ENCODE measurements at regions not wholly inside any gene's neighbourhood (a gene's known extent, or its start where the extent isn't known, plus 50 kb on each side); places are given as distances from the start of the nearest gene placed in this dataset.

DNA sequence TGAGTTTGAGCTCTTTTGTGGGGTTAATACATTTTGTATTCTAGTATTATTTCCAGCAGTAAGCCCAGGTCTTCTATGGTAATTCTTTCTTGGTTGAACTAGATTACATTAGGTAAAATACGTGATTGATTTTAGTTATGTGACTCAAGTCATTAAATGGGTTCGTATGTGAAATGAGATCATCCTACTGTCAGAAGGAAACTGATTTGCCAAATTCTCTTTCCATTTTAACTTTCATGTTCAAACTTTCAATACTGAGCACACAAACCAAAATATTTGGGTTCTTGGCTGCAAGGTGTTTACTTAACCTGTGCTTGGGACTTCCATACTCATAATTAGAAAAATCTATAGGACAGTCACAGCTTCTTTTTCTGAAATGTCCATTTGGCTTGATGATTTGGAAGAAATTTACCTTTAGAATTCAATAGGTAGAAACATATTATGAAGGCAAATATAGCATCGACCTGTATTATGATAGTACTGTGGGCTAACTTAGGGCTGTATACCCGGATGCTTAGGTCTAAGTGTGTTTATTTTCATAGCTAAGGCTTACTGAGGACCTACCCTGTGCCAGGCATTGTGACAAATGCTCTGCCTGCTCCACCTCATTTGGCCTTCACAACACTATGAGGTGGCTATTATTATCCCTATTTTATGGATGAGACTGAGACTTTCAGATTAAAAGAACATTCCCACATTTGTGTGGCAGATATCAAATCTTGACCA, 631.8 kb upstream of the GRM7 start:
- in situ Hi-C loops (cut with HindIII; ENCODE audit: low pct_unique_long_range_greater_than_20kb, low sequenced_read_pairs), result no loop called here
- no peak for DNase-seq (ENCODE audit: low read depth, low spot score)

DNA sequence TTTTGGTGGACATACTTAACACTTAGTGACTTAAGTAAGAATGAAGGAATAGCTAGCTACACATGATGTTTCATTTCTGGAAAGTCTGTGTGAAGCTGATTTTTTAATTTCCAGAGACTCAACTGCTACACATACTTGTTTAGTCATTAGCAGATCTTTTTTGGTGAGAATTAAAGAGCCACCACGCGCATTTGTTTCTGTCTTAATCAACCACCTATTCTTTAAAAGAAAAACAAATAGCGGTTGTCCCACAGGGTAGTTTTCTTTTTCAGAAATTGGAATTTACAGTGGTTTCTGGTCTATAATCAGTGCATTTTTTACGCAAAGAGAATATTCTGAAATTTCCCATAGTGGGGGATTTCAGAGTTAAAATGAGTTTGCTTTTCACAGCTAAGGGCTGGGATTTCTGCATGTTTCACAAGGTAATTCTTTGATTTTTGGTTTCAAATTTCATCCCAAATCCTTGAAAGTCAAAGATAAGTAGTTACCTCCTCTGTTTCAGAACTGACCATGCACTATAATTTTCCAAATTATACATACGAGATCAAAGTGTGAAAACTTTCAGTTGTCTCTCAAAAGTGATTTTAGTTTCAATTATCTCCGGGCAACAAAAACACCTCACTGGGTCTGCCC, 631.0 kb upstream of the GRM7 start:
- DNase-seq (ENCODE audit: low read depth, low spot score), result no peak
- in situ Hi-C loops (cut with HindIII; ENCODE audit: low pct_unique_long_range_greater_than_20kb, low sequenced_read_pairs), result no loop called here

- no peak for DNase-seq (ENCODE audit: low read depth, low spot score)
- in situ Hi-C loops (cut with HindIII; ENCODE audit: low pct_unique_long_range_greater_than_20kb, low sequenced_read_pairs), result no loop called here
Measured at GRCh38 chr3:6242104-6242503, 618.8 kb upstream of the GRM7 start.

- in situ Hi-C loops (cut with HindIII; ENCODE audit: low pct_unique_long_range_greater_than_20kb, low sequenced_read_pairs), result no loop called here
- no peak for DNase-seq (ENCODE audit: low read depth, low spot score)
Measured at GRCh38 chr3:6248528-6248927, 612.4 kb upstream of the GRM7 start.

DNA sequence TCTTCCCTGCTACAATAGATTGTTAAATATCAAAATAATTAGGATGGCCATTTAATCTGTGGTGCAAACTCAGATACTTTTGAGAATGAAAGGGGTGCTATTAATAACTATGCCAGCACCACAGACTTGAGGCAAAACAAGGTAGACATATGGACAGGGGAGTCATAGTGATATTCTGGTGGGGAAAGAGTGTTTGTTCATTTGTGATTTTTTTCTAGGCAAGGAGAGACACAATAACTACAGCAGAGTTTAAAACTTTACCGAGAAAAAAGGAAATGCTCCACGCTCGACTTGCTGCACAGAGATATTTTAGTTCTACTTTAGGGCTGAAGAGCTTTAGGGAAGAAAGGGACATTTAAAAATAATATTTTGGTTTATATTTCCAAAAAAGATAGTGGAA, 611.2 kb upstream of the GRM7 start:
- no peak for DNase-seq (ENCODE audit: low read depth, low spot score)
- in situ Hi-C loops (cut with HindIII; ENCODE audit: low pct_unique_long_range_greater_than_20kb, low sequenced_read_pairs), result no loop called here

GRCh38 chr3:6250167-6250566, 610.7 kb upstream of the GRM7 start:
- DNase-seq (ENCODE audit: low read depth, low spot score), result no peak
- in situ Hi-C loops (cut with HindIII; ENCODE audit: low pct_unique_long_range_greater_than_20kb, low sequenced_read_pairs), result no loop called here

DNA sequence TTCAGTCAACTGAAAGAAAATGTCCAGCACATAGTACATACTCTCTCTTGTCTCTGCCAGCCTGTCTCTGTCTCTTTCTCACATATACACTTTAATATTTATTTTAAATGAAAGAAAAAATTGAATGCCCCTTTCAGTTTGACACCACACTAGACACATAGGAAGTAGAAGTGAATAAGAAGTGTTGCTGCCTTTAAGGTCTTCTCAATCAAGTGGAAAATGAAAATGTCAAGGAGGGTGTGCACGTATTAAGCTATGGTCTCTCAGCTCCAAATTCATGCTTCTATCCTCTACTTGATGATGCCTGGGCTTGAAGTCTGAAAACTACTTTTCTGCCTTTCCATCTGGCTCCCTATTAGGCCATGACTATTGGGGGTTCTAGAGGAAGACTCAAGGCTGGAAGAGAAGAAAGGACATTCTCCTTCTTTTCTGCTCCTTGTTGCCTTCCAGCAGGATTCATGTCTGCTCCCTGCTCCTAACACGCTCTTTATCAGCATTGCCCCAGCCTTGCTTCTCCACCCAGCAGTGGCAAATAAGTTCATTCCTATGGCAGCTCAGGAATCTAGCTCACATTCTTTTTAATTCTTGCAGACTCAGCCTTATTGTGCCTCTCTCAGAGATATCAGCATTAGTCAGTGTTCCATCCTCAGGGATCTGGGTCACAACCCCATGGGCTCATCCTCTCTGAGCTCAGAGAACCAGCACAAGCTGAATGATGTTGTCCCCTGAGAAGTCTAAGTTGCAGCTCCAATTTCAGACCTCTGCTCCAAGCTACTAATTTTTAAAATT, 609.1 kb upstream of the GRM7 start:
- in situ Hi-C loops (cut with HindIII; ENCODE audit: low pct_unique_long_range_greater_than_20kb, low sequenced_read_pairs), result no loop called here
- DNase-seq (ENCODE audit: low read depth, low spot score), result no peak

GRCh38 chr3:6254490-6254889, 606.4 kb upstream of the GRM7 start:
- in situ Hi-C loops (cut with HindIII; ENCODE audit: low pct_unique_long_range_greater_than_20kb, low sequenced_read_pairs), result no loop called here
- no peak for DNase-seq (ENCODE audit: low read depth, low spot score)

GRCh38 chr3:6255229-6255628, 605.7 kb upstream of the GRM7 start:
- DNase-seq (ENCODE audit: low read depth, low spot score), result peak; percentile 12
- in situ Hi-C loops (cut with HindIII; ENCODE audit: low pct_unique_long_range_greater_than_20kb, low sequenced_read_pairs), result no loop called here

GRCh38 chr3:6260551-6261191, 600.2 kb upstream of the GRM7 start:
- no peak for DNase-seq (ENCODE audit: low read depth, low spot score)
- in situ Hi-C loops (cut with HindIII; ENCODE audit: low pct_unique_long_range_greater_than_20kb, low sequenced_read_pairs), result no loop called here

- in situ Hi-C loops (cut with HindIII; ENCODE audit: low pct_unique_long_range_greater_than_20kb, low sequenced_read_pairs), result no loop called here
- DNase-seq (ENCODE audit: low read depth, low spot score), result no peak
Measured at GRCh38 chr3:6262010-6262409, 598.9 kb upstream of the GRM7 start.

- in situ Hi-C loops (cut with HindIII; ENCODE audit: low pct_unique_long_range_greater_than_20kb, low sequenced_read_pairs), result no loop called here
Measured at GRCh38 chr3:6264036-6264435, 596.9 kb upstream of the GRM7 start.

GRCh38 chr3:6264906-6265305, 596.0 kb upstream of the GRM7 start:
- in situ Hi-C loops (cut with HindIII; ENCODE audit: low pct_unique_long_range_greater_than_20kb, low sequenced_read_pairs), result no loop called here
- DNase-seq (ENCODE audit: low read depth, low spot score), result no peak

More at GRCh38 chr3:6264036-6264435, 596.9 kb upstream of the GRM7 start:
- DNase-seq (ENCODE audit: low read depth, low spot score), result no peak

DNA sequence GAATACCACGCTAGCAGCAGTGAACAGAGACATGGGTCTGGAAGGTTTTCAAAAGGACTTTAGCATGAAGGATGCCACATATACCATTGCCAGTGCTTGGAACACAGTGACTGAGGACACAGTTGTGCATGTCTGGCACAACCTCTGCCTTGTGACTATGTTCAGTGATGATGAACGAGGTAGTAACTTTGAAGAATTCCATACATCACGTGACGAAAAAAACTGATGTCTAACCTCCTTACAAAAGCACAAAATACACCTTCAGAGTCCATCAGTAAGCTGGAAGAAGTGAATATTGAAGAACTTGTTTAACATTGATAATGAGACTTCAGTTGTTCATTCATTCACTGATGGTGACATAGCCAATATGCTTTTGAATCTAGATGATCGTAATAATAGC, 594.8 kb upstream of the GRM7 start:
- in situ Hi-C loops (cut with HindIII; ENCODE audit: low pct_unique_long_range_greater_than_20kb, low sequenced_read_pairs), result no loop called here
- DNase-seq (ENCODE audit: low read depth, low spot score), result no peak

DNA sequence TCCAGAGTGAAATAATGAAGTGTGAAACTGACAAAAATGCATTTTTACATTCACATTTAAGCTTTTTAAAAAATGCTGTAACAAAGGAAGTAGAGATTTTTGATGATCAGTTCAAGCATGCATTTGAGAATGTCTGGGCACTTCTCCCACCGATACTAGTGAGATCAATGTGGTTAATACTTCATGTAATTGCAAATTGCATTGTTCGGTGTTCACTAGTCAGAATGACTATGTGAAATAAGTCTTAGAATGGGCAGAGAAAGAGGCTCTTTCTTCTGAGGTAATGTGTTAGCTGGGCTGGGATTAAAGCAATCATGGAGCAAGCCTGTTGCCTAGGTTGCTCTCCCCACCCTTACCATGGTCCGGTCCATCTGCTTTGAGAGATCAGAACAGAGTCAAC, 587.0 kb upstream of the GRM7 start:
- DNase-seq (ENCODE audit: low read depth, low spot score), result no peak
- in situ Hi-C loops (cut with HindIII; ENCODE audit: low pct_unique_long_range_greater_than_20kb, low sequenced_read_pairs), result no loop called here

DNA sequence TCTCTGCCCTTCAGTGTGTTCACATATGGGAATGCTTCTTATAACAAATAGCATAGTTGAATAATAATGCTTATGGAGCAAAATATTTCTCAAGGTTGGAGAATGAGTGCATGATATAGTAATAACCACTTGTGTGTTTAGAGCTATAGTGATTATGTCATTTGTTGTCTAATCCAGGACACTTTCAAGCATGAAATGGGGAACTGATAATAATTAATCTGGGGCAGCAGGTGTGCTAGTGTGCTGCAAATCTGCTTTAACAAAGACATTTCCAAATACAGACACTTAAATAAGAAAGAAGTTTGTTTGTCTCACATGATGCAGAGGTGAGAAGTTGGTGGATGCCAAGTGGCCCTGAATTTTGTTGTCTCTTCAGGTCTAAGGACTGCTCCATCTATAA, 579.3 kb upstream of the GRM7 start:
- in situ Hi-C loops (cut with HindIII; ENCODE audit: low pct_unique_long_range_greater_than_20kb, low sequenced_read_pairs), result no loop called here
- no peak for DNase-seq (ENCODE audit: low read depth, low spot score)

- in situ Hi-C loops (cut with HindIII; ENCODE audit: low pct_unique_long_range_greater_than_20kb, low sequenced_read_pairs), result no loop called here
- no peak for DNase-seq (ENCODE audit: low read depth, low spot score)
Measured at GRCh38 chr3:6282918-6283317, 578.0 kb upstream of the GRM7 start.

DNA sequence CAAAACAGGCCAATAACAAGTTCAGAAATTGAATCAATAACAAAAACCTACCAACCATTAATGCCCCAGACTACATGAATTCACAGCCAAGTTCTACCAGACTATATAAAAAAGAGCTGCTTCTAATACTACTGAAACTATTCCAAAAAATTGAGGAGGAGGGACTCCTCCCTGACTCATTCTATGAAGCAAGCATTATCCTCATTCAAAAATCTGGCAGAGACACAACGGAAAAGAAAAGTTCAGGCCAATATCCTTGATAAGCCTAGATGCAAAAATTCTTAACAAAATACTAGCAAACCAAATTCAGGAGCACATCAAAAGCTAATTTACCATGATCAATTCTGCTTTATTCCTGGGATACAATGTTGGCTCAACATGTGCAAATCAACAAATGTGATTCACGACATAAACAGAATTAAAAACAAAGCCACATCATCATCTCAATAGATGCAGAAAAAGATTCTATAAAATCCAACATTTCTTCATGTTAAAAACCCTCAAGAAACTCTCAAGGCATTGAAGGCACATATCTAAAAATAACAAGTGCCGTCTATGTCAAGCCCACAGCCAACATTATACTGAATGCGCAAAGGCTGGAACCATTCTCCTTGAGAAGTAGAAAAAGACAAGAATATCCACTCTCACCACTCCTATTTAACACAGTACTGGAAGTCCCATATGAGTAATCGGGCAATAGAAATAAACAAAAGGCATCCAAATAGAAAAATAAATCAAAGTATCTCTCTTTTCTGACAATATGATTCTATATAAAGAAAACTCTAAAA, 573.6 kb upstream of the GRM7 start:
- no peak for DNase-seq (ENCODE audit: low read depth, low spot score)
- in situ Hi-C loops (cut with HindIII; ENCODE audit: low pct_unique_long_range_greater_than_20kb, low sequenced_read_pairs), result no loop called here

Data from SK-MEL-5 (cell line).